Left lung (tissue), 4 donors: ENCODE measurements at regions not wholly inside any gene's neighbourhood (a gene's known extent, or its start where the extent isn't known, plus 50 kb on each side); places are given as distances from the start of the nearest gene placed in this dataset.
"Not testable (repeated sequence)": the region's sequence is repeated elsewhere in the genome, so short reads cannot be mapped to it uniquely, and the experiment has no call there.

Experiments
- ATAC-seq: fragments of 200-7000 bp; cut with Tn5 transposase; one replicate; pipeline ENCODE4 v1.9.1; 2020; ENCODE audit warnings: moderate library complexity
- DNase-seq, 4 donors: peaks; one replicate each; pipeline ENCODE4 v3.0.0-alpha.2; 2013 to 2020
- H3K27ac ChIP-seq, 2 donors: fragments of 200-600 bp; sonication (generic) in 1 of 2; one replicate each; pipeline versions ENCODE4 v1.5.0 to v1.8.0; 2020 to 2021
- H3K27me3 ChIP-seq, 2 donors: fragments of 200-600 bp; sonication (generic) in 1 of 2; one replicate each; pipeline versions ENCODE4 v1.5.0 to v1.8.0; 2020 to 2021
- H3K36me3 ChIP-seq, 2 donors: fragments of 200-600 bp; sonication (generic) in 1 of 2; one replicate each; pipeline versions ENCODE4 v1.5.0 to v1.8.0; 2020 to 2021
- H3K4me1 ChIP-seq, 2 donors: fragments of 200-600 bp; one replicate each; pipeline ENCODE4 v1.8.0; 2021
- H3K4me3 ChIP-seq, 2 donors: fragments of 200-600 bp; sonication (generic) in 1 of 2; one replicate each; pipeline versions ENCODE4 v1.5.0 to v1.8.0; 2020 to 2021; ENCODE audit warnings: mild to moderate bottlenecking in 1 of 2
- H3K9me3 ChIP-seq, 2 donors: fragments of 200-600 bp; sonication (generic) in 1 of 2; one replicate each; pipeline versions ENCODE4 v1.5.0 to v1.8.0; 2020 to 2021
- CTCF ChIP-seq, 2 donors: fragments of 200-600 bp; sonication (generic) in 1 of 2; IDR thresholded peaks; one replicate each; pipeline versions ENCODE4 v1.5.0 to v1.8.0; 2021; ENCODE audit warnings: antibody characterized with exemption in 2 of 2
- intact Hi-C, 2 donors: fragments of 100-400 bp; cut with DNase I; formaldehyde crosslinking; loops; one replicate each; pipeline versions ENCODE4 v1.11.2 to v1.14.2; 2022
- donor health status: DM: no; HTN: yes; CAD: no.
- donor health status: DM: no; HTN: no; CAD: no.

DNA sequence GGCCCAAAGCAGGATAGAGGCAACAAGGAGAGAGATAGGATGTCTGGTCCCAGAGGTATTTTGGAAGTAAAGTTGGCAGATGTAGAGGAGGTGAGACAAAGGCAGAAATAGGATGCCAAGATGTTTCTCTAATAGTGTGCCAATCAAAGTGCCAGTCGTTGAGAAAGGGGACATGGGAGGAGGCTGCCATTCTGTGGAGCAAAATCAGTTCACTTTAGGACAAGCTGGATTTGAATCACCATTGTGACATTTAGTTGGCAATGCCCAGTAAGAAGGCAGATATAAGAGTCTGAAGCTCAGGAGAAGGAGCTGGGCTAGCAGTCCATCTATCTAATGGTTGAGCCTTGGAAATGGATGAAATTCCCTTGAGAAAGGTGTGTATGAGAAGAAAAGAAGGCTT lies 53.8 kb downstream of the ADRB2 start:
- intact Hi-C loops, result no loop called here

GRCh38 chr5:148880696-148881095 lies 54.3 kb downstream of the ADRB2 start:
- TF ChIP-seq CTCF (IDR thresholded peaks at IDR 0.05), result no peak
- Histone ChIP-seq H3K4me1 (peaks cover 0 to 4% of the 10 kb centered on the region in 2 donors), H3K27ac (no peak overlapping the region), H3K9me3 (no peaks in the 10 kb centered on the region), H3K27me3 (no peaks in the 10 kb centered on the region), H3K36me3 (no peaks in the 10 kb centered on the region), H3K4me3 (no peak overlapping the region)
- intact Hi-C loops, result no loop called here
- ATAC-seq, result no peak
- DNase-seq, result no peak

More for the DNA sequence above, 53.8 kb downstream of the ADRB2 start:
- TF ChIP-seq CTCF (IDR thresholded peaks at IDR 0.05), result no peak
- ATAC-seq, result no peak
- no peak overlapping the region for H3K27ac ChIP-seq
- no peaks in the 10 kb centered on the region for H3K27me3 ChIP-seq
- no peak for DNase-seq
- peaks cover 0 to 4% of the 10 kb centered on the region in 2 donors for H3K4me1 ChIP-seq
- H3K4me3 ChIP-seq, result no peak overlapping the region
- H3K9me3 ChIP-seq, result no peaks in the 10 kb centered on the region
- H3K36me3 ChIP-seq, result no peaks in the 10 kb centered on the region

GRCh38 chr5:148882332-148882731 lies 55.9 kb downstream of the ADRB2 start:
- no peak for DNase-seq
- Histone ChIP-seq H3K27me3 (no peaks in the 10 kb centered on the region), H3K4me1 (peaks cover 0 to 4% of the 10 kb centered on the region in 2 donors), H3K27ac (no peak overlapping the region), H3K4me3 (no peak overlapping the region), H3K9me3 (no peaks in the 10 kb centered on the region), H3K36me3 (no peaks in the 10 kb centered on the region)
- intact Hi-C loops, result no loop called here
- TF ChIP-seq CTCF (IDR thresholded peaks at IDR 0.05), result no peak
- peak; percentile 43 for ATAC-seq

DNA sequence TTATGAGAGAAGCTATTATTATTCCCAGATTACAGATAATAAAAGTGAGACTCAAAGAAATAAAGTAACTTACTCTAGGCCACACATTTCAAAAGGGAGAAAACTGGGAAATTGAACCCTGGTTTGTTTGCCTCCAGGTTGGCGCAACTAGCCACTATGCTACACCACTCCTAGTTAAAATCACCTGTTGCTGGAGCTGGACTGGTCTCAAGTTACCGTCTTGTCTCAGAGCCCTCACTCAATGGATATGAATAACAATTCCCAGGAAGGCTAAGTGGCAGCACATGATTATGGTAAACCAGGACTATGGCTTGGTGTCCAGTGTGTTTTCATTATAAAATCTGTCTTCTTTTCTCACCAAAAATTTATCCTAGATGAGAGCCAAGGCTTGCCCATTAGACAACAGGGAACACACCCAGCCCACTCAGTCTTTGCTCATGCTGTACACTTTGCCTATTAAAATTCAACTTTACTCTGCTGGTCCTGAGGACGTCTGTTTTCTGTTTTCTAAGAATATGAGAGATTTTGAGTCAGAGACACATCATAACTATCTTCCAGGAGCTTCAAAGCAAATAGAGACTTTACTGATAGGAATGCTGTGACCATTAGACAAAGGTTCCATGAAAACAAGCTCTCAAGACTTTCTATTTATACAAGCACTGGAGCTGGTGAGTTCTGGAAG lies 58.1 kb downstream of the ADRB2 start:
- no peaks in the 10 kb centered on the region for H3K27me3 ChIP-seq
- intact Hi-C loops, result no loop called here
- no peak for TF ChIP-seq CTCF (IDR thresholded peaks at IDR 0.05)
- no peaks in the 10 kb centered on the region for H3K36me3 ChIP-seq
- no peaks in the 10 kb centered on the region for H3K9me3 ChIP-seq
- no peak for DNase-seq
- no peak for ATAC-seq
- H3K4me3 ChIP-seq, result no peak overlapping the region
- no peak overlapping the region for H3K27ac ChIP-seq
- H3K4me1 ChIP-seq, result peaks cover 0 to 4% of the 10 kb centered on the region in 2 donors

DNA sequence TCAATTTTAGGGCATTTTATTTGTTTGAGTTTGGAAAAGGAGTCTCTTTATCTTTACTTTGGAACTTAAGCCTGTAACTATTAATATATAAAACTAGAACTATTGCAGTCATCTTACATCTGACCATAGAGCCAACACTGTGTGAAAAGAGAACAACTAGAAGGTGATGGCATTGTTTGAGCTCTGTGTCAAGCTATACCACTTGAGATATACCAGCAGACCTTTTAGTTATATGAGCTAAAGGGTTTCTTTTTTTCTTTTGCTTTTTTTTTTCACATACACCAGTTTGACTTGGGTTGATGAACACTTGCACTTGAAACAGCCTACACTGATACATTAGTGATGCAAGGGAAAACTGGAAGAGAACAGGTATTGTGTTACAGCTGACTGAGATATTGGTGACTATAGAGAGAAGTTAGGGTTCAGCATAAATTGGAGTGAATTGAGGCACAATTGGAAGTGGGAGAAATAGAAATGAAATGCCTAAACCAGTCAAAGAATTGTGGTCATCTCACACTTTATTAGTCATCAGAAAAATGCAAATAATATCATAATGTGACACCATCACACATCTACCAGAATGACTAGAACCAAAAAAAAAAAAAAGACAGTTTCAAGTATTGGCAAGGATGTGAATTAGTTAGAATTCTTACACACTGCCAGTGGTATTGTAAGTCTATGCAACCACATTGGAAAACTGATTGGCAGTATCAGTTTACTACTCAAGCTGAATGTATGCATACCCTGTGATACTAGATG lies 60.9 kb downstream of the ADRB2 start:
- DNase-seq (no peak), ATAC-seq (no peak)
- Histone ChIP-seq H3K9me3 (peaks cover 0 to 4% of the 10 kb centered on the region in 2 donors), H3K27me3 (no peaks in the 10 kb centered on the region), H3K4me3 (no peak overlapping the region), H3K4me1 (peaks cover 0 to 4% of the 10 kb centered on the region in 2 donors), H3K27ac (no peak overlapping the region), H3K36me3 (no peaks in the 10 kb centered on the region)
- no peak for TF ChIP-seq CTCF (IDR thresholded peaks at IDR 0.05)
- intact Hi-C loops, result no loop called here

GRCh38 chr5:148889936-148890335 lies 63.5 kb downstream of the ADRB2 start:
- H3K36me3 ChIP-seq, ATAC-seq, H3K27ac ChIP-seq, H3K4me3 ChIP-seq, intact Hi-C loops, DNase-seq, H3K9me3 ChIP-seq, H3K4me1 ChIP-seq, H3K27me3 ChIP-seq: not testable (repeated sequence)

GRCh38 chr5:148895441-148895840 lies 69.0 kb downstream of the ADRB2 start:
- H3K27me3 ChIP-seq, H3K9me3 ChIP-seq, H3K36me3 ChIP-seq, H3K27ac ChIP-seq, DNase-seq, H3K4me3 ChIP-seq, H3K4me1 ChIP-seq, ATAC-seq, intact Hi-C loops: not testable (repeated sequence)
